GM18868 (cell line): ENCODE measurements at regions not wholly inside any gene's neighbourhood (a gene's known extent, or its start where the extent isn't known, plus 50 kb on each side); places are given as distances from the start of the nearest gene placed in this dataset.

Experiments
- ATAC-seq: cut with Tn5 transposase; IDR thresholded peaks from one replicate; pipeline ENCODE4 v1.9.1; 2021; ENCODE audit warnings: mild to moderate bottlenecking, moderate library complexity; ENCODE audit not compliant: unreplicated experiment

- no peak for ATAC-seq
Measured at GRCh38 chr7:131900785-131901287, 344.4 kb upstream of the PODXL start.

DNA sequence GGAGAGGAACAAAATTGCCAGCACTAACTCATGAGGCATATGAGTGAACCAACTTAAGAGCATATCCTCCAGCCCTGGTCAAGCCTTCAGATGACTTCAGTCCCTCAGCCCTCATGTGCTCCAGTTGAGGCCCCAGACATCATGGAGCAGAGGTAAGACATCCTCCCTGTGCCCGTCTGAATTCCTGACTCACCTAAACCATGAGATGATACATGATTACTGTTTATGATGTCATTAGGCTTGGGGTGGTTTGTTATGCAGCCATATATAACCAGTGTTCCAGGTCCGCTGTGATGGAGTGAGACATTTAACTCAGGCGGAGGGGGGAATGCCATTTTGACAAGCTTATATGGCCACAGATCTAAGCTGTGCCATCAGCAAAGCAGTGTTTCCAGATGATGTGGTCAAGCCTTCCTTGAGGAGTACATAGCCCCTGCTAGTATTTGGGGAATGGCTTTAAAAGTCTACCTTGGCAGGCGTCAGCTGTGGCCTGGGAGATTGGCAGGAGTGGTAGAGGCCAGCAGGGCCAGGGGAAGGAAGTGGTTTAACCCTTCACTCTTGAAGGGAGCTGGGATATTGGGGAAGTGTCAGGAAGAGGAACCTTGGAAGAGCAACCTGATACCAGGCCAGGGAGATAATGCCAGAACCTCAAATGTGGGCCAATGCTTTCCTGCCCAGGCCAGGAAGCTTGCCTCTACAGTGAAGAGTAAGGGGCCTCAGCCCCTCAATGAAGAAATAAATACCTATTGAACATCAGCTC is 343.0 kb upstream of the PODXL start:
- ATAC-seq = no peak

- no peak for ATAC-seq
Measured at GRCh38 chr7:131898418-131898817, 342.0 kb upstream of the PODXL start.

- no peak for ATAC-seq
Measured at GRCh38 chr7:131897790-131898165, 341.4 kb upstream of the PODXL start.

DNA sequence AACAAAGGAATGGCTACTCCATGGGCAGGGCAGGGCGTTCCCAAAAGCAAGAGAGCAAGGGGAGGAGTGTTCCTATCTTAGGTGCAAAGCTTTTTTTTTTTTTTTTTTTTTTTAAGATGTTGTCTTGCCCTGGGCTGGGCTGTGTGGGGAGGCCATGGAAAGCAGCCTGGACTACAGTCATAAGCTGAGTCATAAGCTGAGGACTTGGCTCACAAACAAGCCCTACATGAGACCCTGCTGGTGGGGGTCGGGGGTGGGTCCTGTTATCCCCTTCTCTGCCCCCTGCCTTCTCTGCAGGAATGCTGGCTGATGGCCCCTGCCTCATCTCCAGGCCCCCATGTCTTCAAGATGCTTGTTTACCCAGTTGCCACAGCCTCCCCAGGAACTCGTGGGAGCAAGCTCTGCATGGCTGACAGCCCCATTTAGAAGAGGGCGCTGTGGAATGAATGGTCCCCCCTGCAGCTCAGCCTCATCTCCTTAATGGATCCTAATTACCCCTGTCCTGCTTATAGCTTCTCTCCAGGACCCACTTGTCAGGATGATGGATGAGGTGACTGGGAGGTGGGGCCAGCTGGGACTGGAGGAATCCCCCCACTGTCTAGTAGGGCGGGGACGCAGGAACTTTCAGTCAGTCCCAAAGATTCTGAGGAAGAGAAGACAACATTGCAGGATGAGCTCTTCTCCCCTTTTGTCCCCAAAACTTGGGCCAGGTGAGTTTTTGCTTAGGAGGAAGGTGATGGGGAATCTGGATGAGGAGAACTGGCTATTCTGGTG is 340.8 kb upstream of the PODXL start:
- no peak for ATAC-seq

- ATAC-seq = no peak
Measured at GRCh38 chr7:131896165-131896863, 339.9 kb upstream of the PODXL start.

GRCh38 chr7:131895541-131896164 is 339.2 kb upstream of the PODXL start:
- no peak for ATAC-seq

DNA sequence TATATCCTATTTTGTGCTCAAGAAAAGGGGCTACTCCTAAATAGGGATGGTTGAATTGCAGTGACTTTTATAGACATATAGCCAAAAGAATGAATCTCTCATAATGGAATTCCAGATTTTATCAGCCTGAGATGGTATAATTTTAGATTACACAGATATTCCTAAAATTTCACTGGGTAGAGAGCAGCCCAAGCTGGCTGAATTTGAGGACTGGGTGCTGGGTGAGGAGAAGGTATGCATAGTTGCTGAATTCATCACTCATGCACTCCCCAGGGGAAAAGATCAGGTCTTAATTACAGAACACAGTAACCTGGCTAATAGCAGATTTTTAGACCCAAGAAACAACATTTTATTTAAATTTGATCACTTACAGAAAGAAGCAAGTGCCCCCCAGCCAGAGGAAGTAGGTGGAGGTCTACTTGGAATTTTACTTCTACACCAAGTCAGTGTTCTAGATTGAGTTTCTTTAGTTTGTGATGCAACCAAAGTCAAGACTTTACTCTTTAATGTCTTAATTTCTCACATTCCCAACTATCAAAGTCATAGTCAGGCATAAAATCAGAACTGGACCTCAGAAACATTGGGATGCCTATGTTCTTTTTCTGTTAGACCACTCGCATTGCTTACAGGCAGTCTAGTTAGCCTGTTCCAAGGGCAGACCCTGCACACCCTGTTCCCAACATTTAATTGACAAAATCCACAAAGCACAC is 337.4 kb upstream of the PODXL start:
- ATAC-seq = no peak

DNA sequence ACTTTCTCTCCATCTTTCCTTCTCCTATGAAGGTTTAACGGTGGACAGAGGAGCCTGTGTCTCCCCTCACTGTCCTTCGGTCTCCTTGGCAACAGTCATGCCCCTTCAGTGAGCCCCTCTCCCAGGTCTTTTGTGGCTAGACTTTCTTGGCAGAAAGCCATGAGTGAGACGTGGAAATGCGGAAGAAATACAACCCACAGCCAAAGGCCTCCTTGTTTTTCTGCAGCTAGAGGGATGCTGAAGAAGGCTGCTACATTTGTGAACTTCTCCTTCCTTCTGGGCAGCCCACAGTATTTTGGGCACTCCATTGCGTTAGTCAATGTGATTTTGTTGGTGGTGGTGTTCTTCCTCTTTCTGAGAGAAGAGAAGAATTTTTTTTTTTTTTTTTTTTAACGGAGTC is 333.7 kb upstream of the PODXL start:
- no peak for ATAC-seq

- no peak for ATAC-seq
Measured at GRCh38 chr7:131889572-131890150, 333.2 kb upstream of the PODXL start.

DNA sequence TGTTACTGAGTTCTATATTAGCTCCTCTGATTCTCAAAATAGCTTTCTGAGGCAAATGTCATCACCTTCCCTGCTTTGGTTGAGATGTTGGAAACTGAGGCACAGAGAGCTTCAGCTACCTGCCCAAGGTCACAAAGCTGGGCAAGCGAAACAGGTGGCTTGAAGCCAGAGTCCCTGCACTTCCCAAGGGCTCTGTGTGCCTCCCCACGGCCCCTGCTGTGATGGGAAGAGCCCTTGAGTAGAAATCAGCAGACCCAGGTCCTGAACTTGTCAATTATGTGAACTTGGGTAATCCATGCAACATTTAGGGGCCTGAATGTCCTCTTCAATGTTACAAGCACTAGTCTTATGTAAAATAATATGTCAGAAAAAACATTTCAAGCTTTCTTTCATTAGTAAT is 327.3 kb upstream of the PODXL start:
- ATAC-seq = no peak

DNA sequence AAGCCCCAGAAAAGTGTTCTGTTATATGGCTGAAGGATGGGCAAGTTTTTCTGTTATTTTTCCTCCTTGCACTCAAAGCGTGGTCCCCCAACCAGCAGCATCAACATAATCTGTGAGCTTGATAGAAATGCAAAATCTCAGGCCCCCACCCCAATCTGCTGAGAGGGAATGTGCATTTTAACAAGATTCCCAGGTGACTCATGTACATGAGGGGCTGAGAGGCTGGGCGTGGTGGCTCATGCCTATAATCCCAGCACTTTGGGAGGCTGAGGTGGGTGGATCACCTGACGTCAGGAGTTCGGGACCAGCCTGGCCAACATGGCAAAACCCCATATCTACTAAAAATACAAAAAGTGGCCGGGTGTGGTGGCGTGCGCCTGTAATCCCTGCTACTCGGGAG is 326.8 kb upstream of the PODXL start:
- ATAC-seq = no peak

- ATAC-seq = no peak
Measured at GRCh38 chr7:131882321-131882720, 325.9 kb upstream of the PODXL start.

DNA sequence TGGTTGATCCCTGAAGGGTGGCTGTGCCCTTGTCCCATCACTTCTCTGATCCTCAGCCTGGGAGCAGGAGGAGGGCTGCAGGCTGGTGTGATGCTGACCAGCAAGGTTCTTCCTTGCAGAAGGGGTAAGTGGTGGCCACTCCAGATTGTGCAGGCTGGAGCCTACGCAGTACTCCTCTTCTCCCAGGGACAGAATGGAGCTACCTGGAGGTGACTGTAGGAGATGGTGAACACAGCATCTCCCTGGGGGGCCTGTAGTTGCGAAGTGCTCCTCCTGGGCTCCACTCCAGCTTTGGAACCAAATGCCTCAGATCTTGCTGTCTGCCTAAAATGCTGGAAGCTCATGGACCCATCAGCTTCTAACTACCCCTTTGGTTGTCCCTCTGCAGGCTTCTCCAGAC is 323.6 kb upstream of the PODXL start:
- no peak for ATAC-seq

GRCh38 chr7:131879424-131879823 is 323.0 kb upstream of the PODXL start:
- ATAC-seq = no peak

GRCh38 chr7:131878777-131879176 is 322.3 kb upstream of the PODXL start:
- no peak for ATAC-seq

DNA sequence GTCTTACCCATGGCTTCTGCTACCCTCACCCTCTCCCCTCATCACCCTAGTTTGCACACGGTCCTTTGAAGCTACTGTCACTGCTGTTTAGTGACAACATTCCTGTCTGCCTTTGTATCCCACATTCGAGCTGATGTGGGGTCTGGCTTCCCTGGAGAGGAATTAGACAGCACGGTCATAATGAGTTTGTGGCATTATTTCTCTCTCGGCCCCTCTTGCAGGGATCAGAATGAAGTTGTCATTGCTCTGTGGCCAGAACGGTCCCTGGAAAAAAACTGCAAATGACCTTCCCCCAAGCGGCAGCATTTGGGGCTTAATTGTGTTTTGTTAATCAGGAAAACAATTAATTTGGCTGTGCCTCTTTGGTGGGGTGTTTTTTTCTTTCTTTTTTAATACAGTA is 317.2 kb upstream of the PODXL start:
- ATAC-seq = no peak

- ATAC-seq = no peak
Measured at GRCh38 chr7:131869986-131870385, 313.6 kb upstream of the PODXL start.

GRCh38 chr7:131869169-131869844 is 312.9 kb upstream of the PODXL start:
- no peak for ATAC-seq

- ATAC-seq = no peak
Measured at GRCh38 chr7:131867461-131867860, 311.0 kb upstream of the PODXL start.
